ENCODE measurements at regions not wholly inside any gene's neighbourhood (a gene's known extent, or its start where the extent isn't known, plus 50 kb on each side); places are given as distances from the start of the nearest gene placed in this dataset.

DNA sequence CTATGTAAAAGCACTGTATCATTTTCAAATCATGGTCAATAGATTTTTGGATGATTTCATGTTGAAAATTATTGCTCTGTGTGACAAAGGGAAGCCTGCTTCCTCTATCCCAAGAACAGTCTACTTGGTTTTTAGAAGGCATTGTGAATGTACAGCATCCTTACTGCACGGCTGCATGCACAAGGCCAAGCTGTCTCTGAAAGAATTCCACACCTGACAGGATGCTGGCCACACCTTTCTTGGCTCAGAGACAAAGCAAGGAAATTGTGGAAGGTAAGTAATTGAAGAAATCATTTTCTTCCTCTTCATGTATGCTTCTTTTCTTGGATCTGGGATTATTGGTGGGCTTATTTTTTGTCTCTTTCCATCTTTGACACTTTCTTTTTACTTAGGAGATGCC is 53.7 kb upstream of the VCAN start:
- no peak overlapping the region for H3K23ac ChIP-seq (ENCODE audit: insufficient read length)
- no peak overlapping the region for H4K8ac ChIP-seq (ENCODE audit: extremely low read depth, insufficient read depth, low read length)
- no peak overlapping the region for H2BK12ac ChIP-seq (ENCODE audit: low read depth, low read length)
- no peak overlapping the region for H2AK5ac ChIP-seq (ENCODE audit: low read depth, low read length)
- H3K23me2 ChIP-seq (ENCODE audit: low read depth, low read length), result no peaks in the 10 kb centered on the region; the same call in 1 of the 2 replicates
- no peak overlapping the region for H2AFZ ChIP-seq (ENCODE audit: low read length)
- FAIRE-seq (no peak), DNase-seq (ENCODE audit: low read depth in 1 of 2, low spot score in 2 of 2) (no peak)
- no peak overlapping the region for H2BK5ac ChIP-seq (ENCODE audit: low read depth, low read length)
- peaks cover 0 to 1% (median 0%) of the 10 kb centered on the region in 4 experiments; a peak in 1 of 7 replicates for H3K27me3 ChIP-seq (replicated peaks in 1 of 4; ENCODE audit: control insufficient read depth in 3 of 4, extremely low read depth in 1 of 4, insufficient read depth in 3 of 4, low read length in 3 of 4)
- H3K4me3 ChIP-seq (ENCODE audit: extremely low read depth in 1 of 4, insufficient read depth in 2 of 4, low read depth in 3 of 4, low read length in 4 of 4), result no peak overlapping the region
- H3K14ac ChIP-seq (ENCODE audit: insufficient read length), result no peak overlapping the region
- no peak overlapping the region for H3K9ac ChIP-seq (replicated peaks in 1 of 4; ENCODE audit: extremely low read depth in 1 of 4, low read depth in 3 of 4, low read length in 3 of 4)
- H3K4me1 ChIP-seq (replicated peaks in 1 of 4; ENCODE audit: control insufficient read depth in 3 of 4, insufficient read depth in 4 of 4, low read length in 3 of 4), result peaks cover 0 to 6% (median 0%) of the 10 kb centered on the region in 4 experiments; a peak in 2 of 7 replicates
- CTCF ChIA-PET (ENCODE audit: partially characterized antibody), result interaction anchor here (3.3 kb wide), 1 partner anchor 12 kb away, joined by 16 read pairs; no protein-coding TSS in a partner anchor
- H3K79me2 ChIP-seq (ENCODE audit: control insufficient read depth in 1 of 2, insufficient read depth in 2 of 2, low read length in 2 of 2), result no peaks in the 10 kb centered on the region
- H4K91ac ChIP-seq (replicated peaks; ENCODE audit: insufficient read length, low read length), result no peak overlapping the region
- H3K79me1 ChIP-seq (ENCODE audit: low read depth, low read length), result no peaks in the 10 kb centered on the region
- no peak overlapping the region for H4K5ac ChIP-seq (ENCODE audit: insufficient read length, low read depth, low read length)
- H3K36me3 ChIP-seq (ENCODE audit: control insufficient read depth in 2 of 4, insufficient read depth in 4 of 4, low read length in 3 of 4), result no peaks in the 10 kb centered on the region
- H3K56ac ChIP-seq (replicated peaks; ENCODE audit: insufficient read length, low read depth, low read length), result no peak overlapping the region
- 87% methylated on average over 1 of the region's 1 CpG; no CpG with 5 or more reads in 1 of the 2 experiments for WGBS, 2 experiments (ENCODE audit: extremely low coverage in 1 of 2, insufficient coverage in 1 of 2, insufficient read length in 1 of 2, insufficient replicate concordance in 2 of 2, low coverage in 1 of 2, low lambda C conversion rate in 2 of 2, missing lambda C conversion rate in 1 of 2)
- H3K27ac ChIP-seq (ENCODE audit: low read depth, low read length), result no peak overlapping the region
- H4K20me1 ChIP-seq (replicated peaks in 1 of 2; ENCODE audit: control insufficient read depth in 1 of 2, insufficient read depth in 2 of 2, low read length in 2 of 2), result no peaks in the 10 kb centered on the region
- no peak overlapping the region for H3K18ac ChIP-seq (ENCODE audit: extremely low read depth, low read length)
- H2BK15ac ChIP-seq (ENCODE audit: low read length), result no peak overlapping the region
- H3K4me2 ChIP-seq (ENCODE audit: insufficient read depth in 1 of 2, low read depth in 2 of 2, low read length in 2 of 2), result no peak overlapping the region
- H3K9me3 ChIP-seq (ENCODE audit: insufficient read depth in 2 of 2, low read depth in 1 of 2, low read length in 1 of 2), result peaks cover 0 to 3% of the 10 kb centered on the region in 2 experiments; a peak in 2 of 4 replicates
- H3K4ac ChIP-seq (replicated peaks; ENCODE audit: insufficient read length, low read depth, low read length), result no peak overlapping the region
- POLR2A ChIA-PET (ENCODE audit: partially characterized antibody), result no interaction called here
- no peak overlapping the region for H2BK120ac ChIP-seq (replicated peaks; ENCODE audit: low read depth, low read length)
- H2BK20ac ChIP-seq (ENCODE audit: low read length), result 0 out of 2 replicates have a peak overlapping the region, but pooled peaks have one; percentile 15
- TF ChIP-seq TCF12 (IDR thresholded peaks at IDR 0.05; ENCODE audit: low read depth, low read length) (no peak), KDM4A (IDR thresholded peaks at IDR 0.05; ENCODE audit: low read depth, low read length, severe bottlenecking) (no peak), RFX5 (IDR thresholded peaks at IDR 0.05; ENCODE audit: borderline replicate concordance, low read depth, low read length) (no peak), CBX8 (IDR thresholded peaks at IDR 0.05; ENCODE audit: borderline replicate concordance, low read depth, low read length) (no peak), SP2 (IDR thresholded peaks at IDR 0.05; ENCODE audit: low read length) (no peak), SP1 (IDR thresholded peaks at IDR 0.05; ENCODE audit: low read depth, low read length) (no peak), SRF (IDR thresholded peaks at IDR 0.05; ENCODE audit: low read depth, low read length) (no peak), CHD1 (IDR thresholded peaks at IDR 0.05; ENCODE audit: low read depth, low read length) (no peak), SIN3A (conservative IDR thresholded peaks at IDR 0.05 in 1 of 2, IDR thresholded peaks at IDR 0.05 in 1 of 2; ENCODE audit: low read depth in 1 of 2, low read length in 2 of 2) (no peak), RBBP5 (IDR thresholded peaks at IDR 0.05; ENCODE audit: borderline replicate concordance, low read depth, low read length) (no peak), CEBPB (IDR thresholded peaks at IDR 0.05; ENCODE audit: low read depth, low read length) (no peak)
- TF ChIP-seq, protein P1, sequence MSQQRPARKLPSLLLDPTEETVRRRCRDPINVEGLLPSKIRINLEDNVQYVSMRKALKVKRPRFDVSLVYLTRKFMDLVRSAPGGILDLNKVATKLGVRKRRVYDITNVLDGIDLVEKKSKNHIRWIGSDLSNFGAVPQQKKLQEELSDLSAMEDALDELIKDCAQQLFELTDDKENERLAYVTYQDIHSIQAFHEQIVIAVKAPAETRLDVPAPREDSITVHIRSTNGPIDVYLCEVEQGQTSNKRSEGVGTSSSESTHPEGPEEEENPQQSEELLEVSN (IDR thresholded peaks at IDR 0.05), result no peak
- TF ChIP-seq, protein P2, sequence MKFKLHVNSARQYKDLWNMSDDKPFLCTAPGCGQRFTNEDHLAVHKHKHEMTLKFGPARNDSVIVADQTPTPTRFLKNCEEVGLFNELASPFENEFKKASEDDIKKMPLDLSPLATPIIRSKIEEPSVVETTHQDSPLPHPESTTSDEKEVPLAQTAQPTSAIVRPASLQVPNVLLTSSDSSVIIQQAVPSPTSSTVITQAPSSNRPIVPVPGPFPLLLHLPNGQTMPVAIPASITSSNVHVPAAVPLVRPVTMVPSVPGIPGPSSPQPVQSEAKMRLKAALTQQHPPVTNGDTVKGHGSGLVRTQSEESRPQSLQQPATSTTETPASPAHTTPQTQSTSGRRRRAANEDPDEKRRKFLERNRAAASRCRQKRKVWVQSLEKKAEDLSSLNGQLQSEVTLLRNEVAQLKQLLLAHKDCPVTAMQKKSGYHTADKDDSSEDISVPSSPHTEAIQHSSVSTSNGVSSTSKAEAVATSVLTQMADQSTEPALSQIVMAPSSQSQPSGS (IDR thresholded peaks at IDR 0.05; ENCODE audit: low read length), result no peak
